ENCODE measurements at regions not wholly inside any gene's neighbourhood (a gene's known extent, or its start where the extent isn't known, plus 50 kb on each side); places are given as distances from the start of the nearest gene placed in this dataset.

GRCh38 chr7:145168427-145168826 lies 332.6 kb upstream of the TPK1 start:
- no peak for TF ChIP-seq CTCF (IDR thresholded peaks at IDR 0.05)
- no peak for TF ChIP-seq POLR2A (IDR thresholded peaks at IDR 0.05)
- no peak for TF ChIP-seq POLR2AphosphoS5 (IDR thresholded peaks at IDR 0.05)

Measured in breast epithelium (tissue), 3 donors.